ENCODE measurements at regions not wholly inside any gene's neighbourhood (a gene's known extent, or its start where the extent isn't known, plus 50 kb on each side); places are given as distances from the start of the nearest gene placed in this dataset.
"Not testable (repeated sequence)": the region's sequence is repeated elsewhere in the genome, so short reads cannot be mapped to it uniquely, and the experiment has no call there.

DNA sequence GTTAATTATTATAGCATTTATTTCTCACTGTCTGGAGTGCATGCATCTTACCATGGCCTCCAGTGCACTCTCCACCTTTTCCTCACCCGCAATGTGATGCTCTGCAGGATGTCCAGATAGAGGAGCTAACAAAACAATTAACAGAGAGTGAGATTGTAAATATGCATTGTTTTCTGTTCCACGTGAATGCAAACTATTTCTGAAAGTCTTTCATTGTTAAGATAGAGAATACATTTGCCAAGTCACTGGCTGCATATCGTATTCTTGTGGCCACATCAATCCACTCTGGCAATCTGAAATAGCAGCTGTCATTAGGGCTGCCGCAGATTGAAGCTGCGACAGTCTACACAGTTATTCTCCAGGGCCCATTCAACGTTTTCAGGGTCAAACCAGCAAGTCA, 143.8 kb downstream of the DUSP10 start:
- in situ Hi-C loops (cut with MboI; ENCODE audit: low sequenced_read_pairs), result no loop called here

DNA sequence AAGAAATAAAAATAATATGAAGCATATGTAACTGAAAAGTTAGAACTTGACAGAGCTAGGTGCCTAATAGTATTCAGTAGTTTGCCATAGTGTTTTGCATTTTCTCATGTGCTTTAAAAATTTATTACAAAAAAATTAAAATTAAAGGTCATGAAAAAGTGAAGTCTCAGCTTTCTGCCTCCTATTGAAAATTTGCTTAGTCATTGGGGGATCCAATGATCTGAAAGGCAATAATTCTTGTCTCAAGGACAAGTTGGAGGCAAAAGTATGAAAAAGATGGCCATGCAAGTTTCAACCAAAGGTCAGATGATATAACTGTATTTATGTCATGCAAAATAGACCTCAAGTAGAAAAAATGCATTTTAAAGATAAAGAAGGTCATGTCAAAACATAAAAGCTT, 140.7 kb downstream of the DUSP10 start:
- in situ Hi-C loops (cut with MboI; ENCODE audit: low sequenced_read_pairs), result no loop called here

DNA sequence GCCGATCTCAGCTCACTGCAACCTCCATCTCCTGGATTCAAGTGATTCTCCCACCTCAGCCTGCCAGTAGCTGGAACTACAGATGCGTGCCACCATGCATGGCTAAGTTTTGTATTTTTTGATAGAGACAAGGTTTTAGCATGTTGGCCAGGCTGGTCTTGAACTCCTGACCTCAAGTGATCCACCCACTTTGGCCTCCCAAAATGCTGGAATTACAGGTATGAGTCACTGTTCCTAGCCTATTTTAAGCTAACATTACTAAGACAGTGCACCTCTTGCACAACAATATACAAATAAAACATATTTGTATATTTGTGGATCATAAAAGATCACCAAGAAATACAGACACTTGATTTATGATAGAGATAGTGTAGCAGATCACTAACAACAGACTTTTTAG, 139.1 kb downstream of the DUSP10 start:
- in situ Hi-C loops (cut with MboI; ENCODE audit: low sequenced_read_pairs), result no loop called here

DNA sequence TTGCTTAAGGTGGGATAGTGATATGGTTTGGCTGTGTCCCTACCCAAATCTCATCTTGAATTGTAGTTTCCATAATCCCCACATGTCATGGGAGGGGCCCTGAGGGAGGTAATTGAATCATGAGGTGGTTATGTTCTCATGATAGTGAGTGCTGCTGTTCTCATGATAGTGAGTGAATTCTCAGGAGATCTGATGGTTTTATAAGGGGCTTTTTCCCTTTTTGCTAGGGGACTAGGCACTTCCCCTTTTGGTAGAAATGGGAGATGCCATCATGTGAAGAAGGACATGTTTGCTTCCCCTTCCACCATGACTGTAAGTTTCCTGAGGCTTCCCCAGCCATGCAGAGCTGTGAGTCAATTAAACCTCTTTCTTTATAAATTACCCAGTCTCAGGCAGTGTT, 137.5 kb downstream of the DUSP10 start:
- in situ Hi-C loops (cut with MboI; ENCODE audit: low sequenced_read_pairs), result not testable (repeated sequence)

DNA sequence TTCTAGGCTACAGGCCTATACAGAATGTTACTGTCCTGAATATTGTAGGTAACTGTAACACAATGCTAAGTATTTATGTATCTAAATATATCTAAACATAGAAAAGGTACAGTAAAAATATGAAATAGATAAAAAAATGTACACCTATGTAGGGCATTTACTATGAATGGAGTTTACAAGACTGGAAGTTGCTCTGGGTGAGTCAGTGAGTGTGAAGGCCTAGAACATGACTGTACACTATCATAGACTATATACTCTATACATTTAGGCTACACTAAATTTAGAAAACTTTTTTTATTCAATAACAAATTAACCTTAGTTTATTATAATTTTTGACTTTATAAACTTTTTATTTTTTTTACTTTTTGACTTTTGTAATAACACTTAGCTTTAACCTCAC, 136.9 kb downstream of the DUSP10 start:
- in situ Hi-C loops (cut with MboI; ENCODE audit: low sequenced_read_pairs), result no loop called here

DNA sequence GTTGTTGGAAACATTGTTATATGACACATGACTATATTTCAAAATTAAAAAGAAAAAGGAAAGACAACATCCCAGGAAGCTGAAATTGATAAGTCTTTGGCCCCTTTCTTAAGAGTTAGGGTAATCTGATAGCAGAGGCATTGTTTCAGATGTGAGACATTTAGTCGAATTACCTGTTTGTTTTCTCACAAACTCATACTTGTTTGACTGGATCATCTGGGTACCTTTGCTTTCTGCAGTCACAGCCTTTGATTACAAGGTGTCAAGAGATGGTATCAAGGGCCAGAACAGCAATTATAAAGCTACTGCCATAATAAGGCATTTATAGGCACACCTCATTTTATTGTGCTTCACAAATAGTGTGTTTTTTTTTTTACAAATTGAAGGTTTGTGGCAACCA, 136.3 kb downstream of the DUSP10 start:
- in situ Hi-C loops (cut with MboI; ENCODE audit: low sequenced_read_pairs), result no loop called here

DNA sequence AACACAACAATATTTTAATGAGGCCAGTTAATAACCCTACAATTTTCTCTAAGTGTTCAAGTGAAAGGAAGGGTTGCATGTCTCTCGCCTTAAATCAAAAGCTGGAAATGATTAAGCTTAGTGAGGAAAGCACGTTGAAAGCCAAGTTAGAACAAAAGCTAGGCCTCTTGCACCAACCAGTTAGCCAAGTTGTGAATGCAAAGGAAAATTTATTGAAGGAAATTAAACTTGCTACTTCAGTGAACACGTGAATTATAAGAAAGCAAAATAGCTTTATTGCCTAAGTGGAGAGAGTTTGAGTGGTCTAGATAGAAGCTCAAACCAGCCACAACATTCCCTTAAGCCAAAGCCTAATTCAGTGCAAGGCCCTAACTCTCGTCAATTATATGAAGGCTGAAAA, 135.6 kb downstream of the DUSP10 start:
- in situ Hi-C loops (cut with MboI; ENCODE audit: low sequenced_read_pairs), result no loop called here

DNA sequence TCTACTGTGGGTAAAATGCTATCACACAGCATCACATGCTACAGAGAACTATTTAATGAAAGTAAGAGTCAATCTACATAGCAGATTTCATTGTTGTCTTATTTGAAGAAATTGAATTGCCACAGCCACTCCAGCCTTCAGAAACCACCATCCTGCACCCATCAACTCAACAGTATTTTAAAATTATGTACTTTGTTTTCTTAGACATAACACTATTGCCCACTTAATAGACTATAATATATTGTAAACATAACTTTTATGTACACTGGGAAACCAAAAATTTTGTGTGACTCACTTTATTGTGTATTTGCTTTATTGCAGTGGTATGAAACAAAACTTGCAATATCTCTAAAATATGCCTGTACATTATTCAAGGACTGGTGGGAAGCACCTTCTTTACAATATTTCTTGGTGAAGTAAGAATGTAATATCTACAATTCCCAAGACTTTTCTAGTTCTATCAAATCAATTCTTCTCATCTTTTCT, 133.0 kb downstream of the DUSP10 start:
- in situ Hi-C loops (cut with MboI; ENCODE audit: low sequenced_read_pairs), result no loop called here

DNA sequence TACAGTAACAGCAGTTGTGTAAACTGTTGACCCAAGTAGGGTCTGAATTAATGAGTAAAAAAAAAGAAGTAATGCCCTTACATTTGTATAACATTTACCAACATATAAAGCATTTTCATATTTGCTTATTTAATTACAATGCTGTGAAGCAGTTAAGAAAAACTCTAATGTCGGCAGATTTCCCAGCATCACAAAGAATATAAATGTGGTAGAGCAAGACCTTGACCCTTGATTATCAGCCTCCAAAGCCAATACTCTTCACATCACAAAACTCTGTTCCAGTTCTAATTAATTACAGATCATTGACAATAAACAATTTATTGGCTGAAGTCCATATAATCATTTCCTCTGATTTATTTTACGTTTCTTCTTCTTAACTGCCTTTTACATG, 130.2 kb downstream of the DUSP10 start:
- in situ Hi-C loops (cut with MboI; ENCODE audit: low sequenced_read_pairs), result no loop called here

DNA sequence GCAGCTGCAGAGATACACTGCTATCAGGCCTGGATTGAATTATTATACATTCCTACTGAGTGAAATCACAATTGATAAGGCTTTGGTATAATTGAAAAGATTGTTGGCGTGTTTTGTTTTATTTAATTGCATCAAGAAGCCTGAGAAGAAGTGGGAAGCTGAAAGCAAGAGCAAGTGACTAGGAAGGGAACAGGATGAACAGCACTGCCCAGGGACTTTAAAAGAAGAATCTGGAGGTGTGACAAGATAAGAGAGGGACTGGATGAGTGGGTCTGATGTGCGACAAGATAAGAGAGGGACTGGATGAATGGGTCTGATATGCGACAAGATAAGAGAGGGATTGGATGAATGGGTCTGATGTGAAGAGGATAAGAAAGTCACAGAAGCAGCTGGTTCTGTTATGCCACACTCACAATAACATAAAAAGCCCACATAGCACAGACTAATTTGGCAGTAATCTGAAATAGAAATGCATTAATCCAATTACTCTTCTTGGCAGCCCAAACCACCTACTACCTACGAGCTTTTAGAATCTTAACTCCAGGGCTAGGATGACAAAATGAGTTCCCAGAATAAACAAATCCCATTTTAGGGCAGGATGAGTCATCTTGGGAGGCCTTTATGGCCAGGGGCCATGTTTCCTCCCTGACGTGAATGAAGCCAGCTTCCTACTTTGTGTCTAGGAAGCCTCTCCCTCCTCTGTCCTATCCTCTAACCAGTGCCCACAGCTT, 129.7 kb downstream of the DUSP10 start:
- in situ Hi-C loops (cut with MboI; ENCODE audit: low sequenced_read_pairs), result no loop called here

DNA sequence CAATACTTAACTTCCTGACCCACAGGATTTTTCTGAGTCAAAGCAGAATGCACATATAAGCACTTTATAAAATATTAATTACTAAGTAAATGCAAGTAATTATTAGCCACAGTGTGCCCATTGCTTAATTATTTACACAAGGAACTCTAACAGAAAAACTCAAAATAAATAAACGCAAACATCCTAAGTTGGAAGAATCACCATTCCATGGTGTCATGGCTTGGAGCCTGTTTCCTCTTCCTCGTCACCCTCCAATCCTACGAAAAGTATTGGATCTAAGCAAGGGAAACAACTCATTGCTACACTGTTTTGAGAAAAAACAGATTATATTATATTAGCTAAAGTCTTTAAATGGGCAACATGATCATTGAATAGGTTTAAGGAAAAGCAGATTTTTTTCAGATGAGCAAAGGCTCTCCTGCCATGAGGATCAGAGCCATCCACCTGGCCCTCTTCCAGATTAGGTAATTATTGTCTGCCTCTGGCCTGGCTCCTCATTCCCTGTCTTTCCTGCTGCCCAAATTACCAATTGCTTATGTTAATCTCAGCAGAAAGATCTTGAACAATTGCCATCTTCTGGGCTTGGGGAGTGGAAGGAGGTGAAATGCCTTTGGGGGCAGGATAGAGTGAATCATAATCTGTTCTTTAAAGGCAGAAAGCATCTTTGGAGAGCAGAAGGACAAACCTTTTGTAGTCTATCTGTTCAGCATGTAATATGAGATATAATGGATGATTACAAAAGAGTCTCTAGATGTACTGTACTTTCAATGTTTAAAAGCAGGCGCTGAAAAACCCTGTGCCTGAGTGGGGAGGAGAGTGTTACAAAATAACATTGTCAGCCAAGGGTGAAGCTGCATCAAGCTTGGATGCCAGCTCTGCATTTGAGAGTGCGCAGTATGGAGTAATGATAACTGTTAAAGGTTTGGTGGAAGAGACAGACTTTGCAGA, 121.2 kb downstream of the DUSP10 start:
- in situ Hi-C loops (cut with MboI; ENCODE audit: low sequenced_read_pairs), result no loop called here

DNA sequence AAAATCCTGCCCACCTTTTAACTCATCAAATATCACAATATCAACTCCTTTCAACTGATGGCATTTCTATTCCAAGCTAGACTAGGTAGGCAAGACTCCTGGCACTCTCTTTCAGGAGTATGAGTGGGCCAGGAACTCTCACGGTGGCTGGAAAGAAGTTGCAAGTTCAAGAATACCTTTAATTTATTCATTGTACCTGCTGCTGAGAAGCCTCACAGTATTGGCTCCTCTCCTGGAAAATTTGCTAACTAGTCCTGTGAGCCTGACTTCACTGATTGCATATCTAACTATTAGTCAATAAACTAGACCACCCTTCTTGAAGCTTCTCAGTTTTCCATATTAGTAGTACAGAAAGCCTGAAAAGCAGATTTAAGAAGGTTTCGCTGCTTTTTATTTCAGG, 120.2 kb downstream of the DUSP10 start:
- in situ Hi-C loops (cut with MboI; ENCODE audit: low sequenced_read_pairs), result no loop called here

DNA sequence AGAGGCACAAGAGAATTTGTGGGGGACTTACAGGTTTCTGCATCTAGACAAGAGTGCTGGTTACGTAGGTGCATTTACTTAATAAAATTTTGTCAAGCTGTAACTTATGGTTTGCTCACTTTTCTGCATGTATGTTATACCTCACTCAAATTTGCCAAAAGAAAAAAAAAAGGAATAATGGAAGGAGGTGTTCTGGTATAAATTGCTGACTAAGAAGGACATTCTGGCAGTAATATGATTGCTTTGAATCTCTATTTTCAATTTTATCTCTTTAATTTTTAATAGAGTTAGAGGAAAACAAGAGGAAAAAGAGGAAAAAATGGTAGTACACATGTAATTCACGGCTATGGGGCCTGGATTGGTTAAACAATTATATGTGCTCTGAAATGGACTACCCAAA, 119.5 kb downstream of the DUSP10 start:
- in situ Hi-C loops (cut with MboI; ENCODE audit: low sequenced_read_pairs), result no loop called here

DNA sequence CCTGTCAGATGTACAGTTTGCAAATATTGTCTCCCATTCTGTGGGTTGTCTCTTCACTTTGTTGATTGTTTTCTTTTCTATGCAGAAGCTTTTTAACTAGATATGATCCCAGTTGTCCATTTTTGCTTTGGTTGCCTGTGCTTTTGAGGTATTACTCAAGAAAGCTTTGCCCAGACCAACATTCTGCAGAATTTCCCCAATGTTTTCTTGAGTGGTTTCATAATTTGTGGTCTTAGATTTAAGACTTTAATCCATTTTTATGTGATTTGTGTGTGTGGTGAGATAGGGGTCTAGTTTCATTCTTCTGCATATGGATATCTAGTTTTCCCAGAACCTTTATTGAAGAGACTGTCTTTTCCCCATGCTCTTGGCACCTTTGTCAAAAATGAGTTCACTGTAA, 116.9 kb downstream of the DUSP10 start:
- in situ Hi-C loops (cut with MboI; ENCODE audit: low sequenced_read_pairs), result no loop called here

DNA sequence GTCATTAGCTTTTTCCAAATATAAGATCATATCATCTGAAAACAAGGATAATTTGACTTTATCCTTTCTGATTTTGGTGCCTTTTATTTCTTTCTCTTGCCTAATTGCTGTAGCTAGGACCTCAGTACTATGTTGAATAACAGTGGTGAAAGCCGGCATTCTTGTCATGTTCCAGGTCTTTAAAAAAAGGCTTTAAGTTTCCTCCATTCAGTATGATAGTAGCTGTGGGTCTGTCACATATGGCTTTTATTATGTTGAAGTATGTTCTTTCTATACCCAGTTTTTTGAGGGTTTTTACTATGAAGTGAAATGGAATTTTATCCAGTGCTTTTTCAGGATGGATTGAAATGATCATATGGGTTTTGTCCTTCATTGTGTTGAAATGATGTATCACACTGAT, 115.8 kb downstream of the DUSP10 start:
- in situ Hi-C loops (cut with MboI; ENCODE audit: low sequenced_read_pairs), result no loop called here

DNA sequence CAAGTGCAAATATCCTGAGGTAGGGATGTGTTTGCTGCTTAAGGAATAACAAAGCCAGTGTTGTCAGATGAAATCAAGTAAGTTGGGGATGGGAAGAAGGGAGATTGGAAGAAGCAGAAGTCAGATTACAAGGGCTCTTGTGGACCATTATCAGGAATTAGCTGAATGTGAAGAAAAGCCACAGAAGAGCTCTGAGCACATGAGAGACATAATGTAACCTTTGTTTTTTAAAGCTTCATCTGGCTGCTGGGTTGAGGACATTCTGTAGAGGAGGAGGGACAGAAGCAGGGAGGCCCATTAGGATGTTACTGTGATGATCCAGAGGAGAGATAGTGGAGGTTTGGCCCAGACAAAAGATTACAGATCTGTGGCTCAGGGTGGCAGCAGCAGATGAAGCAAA, 111.7 kb downstream of the DUSP10 start:
- in situ Hi-C loops (cut with MboI; ENCODE audit: low sequenced_read_pairs), result no loop called here

DNA sequence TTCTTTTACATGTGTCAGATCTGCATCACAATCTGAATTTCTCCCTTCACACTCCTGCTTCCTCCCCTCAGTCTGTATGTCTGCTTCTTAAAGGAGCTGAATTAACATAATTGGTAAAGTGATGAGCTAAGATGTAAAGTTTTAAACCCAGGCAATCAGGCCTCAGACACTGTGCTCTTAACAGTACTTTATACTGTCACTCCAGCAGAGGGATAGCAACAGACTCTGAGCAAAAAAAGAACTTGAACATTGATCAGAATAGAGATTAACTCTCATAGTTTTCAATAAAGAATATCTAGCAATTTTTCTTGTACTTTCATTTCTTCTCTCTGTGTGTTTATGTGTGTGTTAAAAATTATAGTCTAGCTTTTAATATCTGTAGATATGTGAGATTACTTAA, 110.3 kb downstream of the DUSP10 start:
- in situ Hi-C loops (cut with MboI; ENCODE audit: low sequenced_read_pairs), result no loop called here

DNA sequence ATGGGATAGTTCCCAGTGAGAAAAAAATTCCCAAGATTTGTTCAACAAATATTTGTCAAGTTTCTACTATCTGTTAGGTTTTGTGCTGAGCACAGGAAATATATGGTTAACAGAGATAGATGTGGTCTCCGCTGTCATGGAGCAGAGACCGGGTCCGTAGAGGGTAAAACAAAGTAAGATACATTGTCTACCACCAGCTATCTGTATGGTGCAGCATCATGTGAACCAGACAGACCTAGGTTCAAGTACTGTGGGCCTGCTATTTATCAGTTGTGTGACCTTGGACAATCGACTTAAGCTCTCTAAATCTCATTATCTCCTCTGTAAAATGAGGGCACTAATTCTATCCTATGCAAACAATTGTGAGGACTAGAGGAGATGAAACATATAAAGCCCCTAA, 109.8 kb downstream of the DUSP10 start:
- in situ Hi-C loops (cut with MboI; ENCODE audit: low sequenced_read_pairs), result no loop called here

DNA sequence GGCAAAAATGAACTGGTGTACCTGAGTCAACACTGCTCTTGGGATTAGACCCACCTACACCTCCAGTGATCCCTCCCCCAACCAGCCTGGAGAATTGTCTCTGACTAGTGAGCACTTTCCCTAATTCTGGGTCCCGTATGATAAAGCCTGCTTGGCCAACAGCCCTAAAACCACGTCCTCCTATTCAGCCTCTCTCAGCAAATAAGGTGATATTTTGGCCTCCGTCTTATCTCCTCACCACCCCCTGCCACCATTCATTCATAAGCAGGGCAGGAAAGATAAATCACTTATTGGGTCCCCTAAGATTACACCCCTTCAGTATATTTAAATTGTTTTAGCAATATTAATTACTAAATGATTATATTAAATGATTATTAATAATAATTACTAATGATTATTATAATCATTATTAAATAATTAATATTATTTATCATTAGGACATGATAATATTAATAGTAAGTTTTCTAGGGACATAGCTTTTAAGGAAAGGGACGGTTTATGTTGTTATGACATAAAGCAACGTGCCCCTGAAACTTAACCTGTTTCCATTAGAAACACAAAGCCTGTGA, 108.0 kb downstream of the DUSP10 start:
- in situ Hi-C loops (cut with MboI; ENCODE audit: low sequenced_read_pairs), result no loop called here

DNA sequence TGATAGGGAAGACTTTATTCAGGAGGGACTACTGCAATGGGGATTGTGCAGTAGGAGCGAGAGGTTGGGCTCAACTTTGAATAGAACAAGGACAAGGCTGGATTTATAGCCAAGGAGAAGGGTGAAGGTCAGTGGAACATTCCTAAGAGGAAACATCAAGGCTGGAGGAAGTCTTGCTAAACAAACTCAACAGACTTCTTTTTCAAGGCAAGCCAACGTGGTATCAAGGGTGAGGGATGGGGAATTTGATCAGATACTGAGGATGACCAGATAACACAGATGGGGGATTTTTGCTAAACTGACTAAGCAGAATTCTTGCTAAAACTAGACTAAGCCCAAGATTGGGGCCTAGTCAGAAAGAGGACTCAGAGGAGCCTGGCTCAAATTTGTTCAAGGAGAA, 107.3 kb downstream of the DUSP10 start:
- in situ Hi-C loops (cut with MboI; ENCODE audit: low sequenced_read_pairs), result no loop called here

DNA sequence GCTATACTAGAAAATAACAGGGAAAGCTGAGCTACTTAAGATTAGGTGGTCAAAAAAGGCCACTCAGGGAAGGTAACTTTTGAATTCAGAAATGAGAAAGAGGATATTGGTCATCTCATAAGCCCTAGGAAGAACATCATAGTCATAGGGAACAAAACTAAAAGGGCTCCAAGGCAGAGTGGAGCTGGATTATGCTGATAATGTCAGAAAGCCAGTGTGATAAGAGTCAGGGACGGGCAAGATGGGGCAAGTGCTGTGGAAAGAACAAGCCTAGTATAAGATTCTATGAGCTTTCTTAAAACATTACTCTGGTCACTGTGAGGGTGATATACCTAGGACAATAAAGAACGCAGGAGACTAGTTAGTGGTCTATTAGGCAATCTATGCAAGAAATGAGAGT, 106.6 kb downstream of the DUSP10 start:
- in situ Hi-C loops (cut with MboI; ENCODE audit: low sequenced_read_pairs), result no loop called here

DNA sequence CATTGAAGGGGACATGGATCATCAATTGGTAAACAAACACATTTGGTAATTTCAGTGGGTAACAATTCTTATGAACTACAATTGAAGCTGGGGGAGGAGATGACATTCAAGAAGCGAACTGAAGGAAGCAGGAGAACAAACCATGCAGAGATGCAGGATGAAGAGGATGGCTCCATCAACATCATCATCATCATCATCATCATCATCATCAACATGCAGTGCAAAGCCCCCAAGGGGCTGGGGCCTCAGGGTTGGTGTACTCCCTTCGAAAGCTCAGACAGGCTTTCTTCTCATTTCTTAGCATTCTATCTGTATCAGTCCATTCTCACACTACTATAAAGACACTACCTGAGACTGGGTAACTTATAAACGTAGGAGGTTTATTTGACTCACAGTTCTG, 105.8 kb downstream of the DUSP10 start:
- in situ Hi-C loops (cut with MboI; ENCODE audit: low sequenced_read_pairs), result no loop called here
